Epithelial cell of esophagus (primary cell): ENCODE measurements at regions not wholly inside any gene's neighbourhood (a gene's known extent, or its start where the extent isn't known, plus 50 kb on each side); places are given as distances from the start of the nearest gene placed in this dataset.

Experiments used
- DNase-seq: peaks from one replicate; pipeline ENCODE4 v3.0.0; 2010; ENCODE audit warnings: low read depth
- H3K4me3 ChIP-seq: 2 replicates; pipeline ENCODE4 v1.5.1; 2011; ENCODE audit warnings: mild to moderate bottlenecking, low read length, control low read depth
- TF ChIP-seq, protein P1 (sequence below): IDR thresholded peaks from 2 replicates; pipeline ENCODE4 v1.5.1; 2011; ENCODE audit warnings: low read depth, mild to moderate bottlenecking, low read length, control low read depth, inconsistent platforms; ENCODE audit not compliant: insufficient read depth; ENCODE audit errors: missing control alignments

DNA sequence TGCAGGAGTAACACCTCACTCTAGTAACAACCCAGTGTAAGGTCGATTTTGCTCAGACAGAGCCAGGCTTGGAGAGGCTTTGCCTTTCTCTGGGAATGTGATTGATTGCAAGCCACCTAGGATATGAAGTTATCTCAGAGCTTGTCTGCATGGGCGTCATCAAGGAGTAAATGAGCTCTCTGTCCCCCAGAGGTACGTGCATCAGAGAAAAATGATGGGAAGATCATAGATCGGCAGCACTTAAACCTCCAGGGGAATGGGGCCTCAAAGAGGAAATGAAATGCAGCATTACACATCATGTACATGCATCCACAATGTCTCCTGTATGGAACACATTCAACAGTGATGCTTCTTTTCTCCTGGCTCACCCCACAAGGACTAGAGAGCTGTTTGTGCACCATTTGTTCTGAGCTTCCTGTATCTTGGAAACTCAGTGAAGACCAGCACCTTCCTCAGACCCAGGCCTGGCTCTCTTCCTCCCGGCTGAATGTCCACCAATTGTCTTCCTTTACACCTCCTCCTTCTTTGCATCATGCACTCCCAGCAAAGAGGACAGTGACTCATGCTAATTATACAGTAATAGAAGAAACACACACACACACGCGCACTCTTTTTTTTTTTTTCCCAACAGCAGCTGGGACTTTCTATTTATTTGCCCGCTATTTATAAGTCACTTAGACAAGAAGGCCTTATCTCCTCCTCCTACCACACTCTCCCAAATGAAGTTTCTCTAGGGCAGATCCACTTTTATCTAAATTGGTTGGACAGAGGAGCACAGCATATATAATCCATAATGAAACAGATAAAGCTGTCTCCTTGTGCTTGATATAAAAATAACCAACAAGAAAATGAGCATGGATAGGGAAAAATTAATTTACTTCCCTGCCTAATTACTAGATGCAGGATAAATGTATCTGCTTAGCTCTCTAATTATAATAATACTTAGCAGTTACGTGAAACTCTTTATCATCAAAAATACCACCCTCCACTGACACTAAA is 990.7 kb downstream of the CCSER2 start:
- no peak overlapping the region for H3K4me3 ChIP-seq
- TF ChIP-seq, protein P1, sequence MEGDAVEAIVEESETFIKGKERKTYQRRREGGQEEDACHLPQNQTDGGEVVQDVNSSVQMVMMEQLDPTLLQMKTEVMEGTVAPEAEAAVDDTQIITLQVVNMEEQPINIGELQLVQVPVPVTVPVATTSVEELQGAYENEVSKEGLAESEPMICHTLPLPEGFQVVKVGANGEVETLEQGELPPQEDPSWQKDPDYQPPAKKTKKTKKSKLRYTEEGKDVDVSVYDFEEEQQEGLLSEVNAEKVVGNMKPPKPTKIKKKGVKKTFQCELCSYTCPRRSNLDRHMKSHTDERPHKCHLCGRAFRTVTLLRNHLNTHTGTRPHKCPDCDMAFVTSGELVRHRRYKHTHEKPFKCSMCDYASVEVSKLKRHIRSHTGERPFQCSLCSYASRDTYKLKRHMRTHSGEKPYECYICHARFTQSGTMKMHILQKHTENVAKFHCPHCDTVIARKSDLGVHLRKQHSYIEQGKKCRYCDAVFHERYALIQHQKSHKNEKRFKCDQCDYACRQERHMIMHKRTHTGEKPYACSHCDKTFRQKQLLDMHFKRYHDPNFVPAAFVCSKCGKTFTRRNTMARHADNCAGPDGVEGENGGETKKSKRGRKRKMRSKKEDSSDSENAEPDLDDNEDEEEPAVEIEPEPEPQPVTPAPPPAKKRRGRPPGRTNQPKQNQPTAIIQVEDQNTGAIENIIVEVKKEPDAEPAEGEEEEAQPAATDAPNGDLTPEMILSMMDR: no peak
- DNase-seq: peak; percentile 3

- H3K4me3 ChIP-seq: no peak overlapping the region
- TF ChIP-seq, protein P1: no peak
- DNase-seq: no peak
These were observed 991.4 kb downstream of the CCSER2 start for GRCh38 chr10:85319826-85320225.

GRCh38 chr10:85333594-85333993 is 1005.2 kb downstream of the CCSER2 start:
- no peak for DNase-seq
- TF ChIP-seq, protein P1: no peak
- H3K4me3 ChIP-seq: no peak overlapping the region

GRCh38 chr10:85362401-85362800 is 1004.2 kb downstream of the GRID1 start:
- no peak for DNase-seq
- H3K4me3 ChIP-seq: no peak overlapping the region
- TF ChIP-seq, protein P1: no peak

- TF ChIP-seq, protein P1: no peak
- H3K4me3 ChIP-seq: no peak overlapping the region
- no peak for DNase-seq
These were observed 989.4 kb downstream of the GRID1 start for GRCh38 chr10:85377029-85377806.

DNA sequence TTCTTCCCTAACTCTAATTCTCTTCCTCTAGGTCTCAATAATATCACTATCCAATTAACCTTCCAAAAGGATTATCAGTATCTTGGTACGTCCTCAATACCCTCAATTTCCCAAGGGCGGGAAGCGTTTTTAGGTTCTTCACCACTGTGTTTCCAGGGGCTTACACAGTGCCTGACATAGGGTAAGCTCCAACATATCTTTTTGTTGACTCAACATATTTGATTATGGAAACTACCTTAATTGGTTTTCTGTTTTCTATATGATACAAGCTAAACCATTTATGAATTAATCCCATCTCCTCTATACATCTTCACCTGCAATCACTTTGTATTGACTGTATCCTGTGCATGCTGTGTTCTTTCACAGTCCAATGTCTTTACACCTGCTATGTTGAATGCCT is 987.3 kb downstream of the GRID1 start:
- no peak overlapping the region for H3K4me3 ChIP-seq
- TF ChIP-seq, protein P1: no peak
- DNase-seq: no peak
